Spinal cord (tissue), 9 donors: ENCODE measurements at regions not wholly inside any gene's neighbourhood (a gene's known extent, or its start where the extent isn't known, plus 50 kb on each side); places are given as distances from the start of the nearest gene placed in this dataset.

Source experiments
- DNase-seq, 6 donors: peaks; one replicate each; pipeline versions ENCODE4 v3.0.0 to v3.0.0-alpha.2; 2013 to 2015; ENCODE audit warnings: low spot score in 6 of 6, low read depth in 4 of 6
- H3K27ac ChIP-seq: one replicate; pipeline ENCODE4 v1.5.1; 2013; ENCODE audit warnings: low read depth, low read length, control low read depth
- H3K27me3 ChIP-seq: one replicate; pipeline ENCODE4 v1.6.1; 2013; ENCODE audit warnings: low read length; ENCODE audit not compliant: control insufficient read depth, insufficient read depth
- H3K36me3 ChIP-seq: one replicate; pipeline ENCODE4 v1.6.1; 2013; ENCODE audit warnings: low read length; ENCODE audit not compliant: control insufficient read depth, insufficient read depth
- H3K4me1 ChIP-seq: one replicate; pipeline ENCODE4 v1.6.1; 2013; ENCODE audit warnings: low read length; ENCODE audit not compliant: control insufficient read depth, insufficient read depth
- H3K4me3 ChIP-seq: one replicate; pipeline ENCODE4 v1.5.1; 2013; ENCODE audit warnings: low read depth, low read length, control low read depth
- H3K9me3 ChIP-seq: one replicate; pipeline ENCODE4 v1.6.1; 2013; ENCODE audit warnings: low read length; ENCODE audit not compliant: control insufficient read depth, insufficient read depth
- WGBS: methylation state at CpG from one replicate; pipeline ENCODE4 v1.1.5; 2013; ENCODE audit warnings: missing lambda C conversion rate; ENCODE audit not compliant: insufficient coverage; 5-methylcytosine and 5-hydroxymethylcytosine counted together
- donor health status: healthy.

- no peak for DNase-seq
- WGBS: 100% methylated on average over 1 of the region's 6 CpGs
- no peaks in the 10 kb centered on the region for H3K4me1 ChIP-seq
These were observed 1364.0 kb downstream of the PCDH9 start for GRCh38 chr13:65866138-65866537.

GRCh38 chr13:65865206-65865605, 1364.9 kb downstream of the PCDH9 start:
- DNase-seq: peak in 1 of 6 donors; percentile 55
- no peaks in the 10 kb centered on the region for H3K4me1 ChIP-seq
- no CpG with 5 or more reads among the region's 2 CpGs for WGBS

More at GRCh38 chr13:65866138-65866537, 1364.0 kb downstream of the PCDH9 start:
- H3K9me3 ChIP-seq: no peaks in the 10 kb centered on the region
- H3K27ac ChIP-seq: no peak overlapping the region
- H3K36me3 ChIP-seq: no peaks in the 10 kb centered on the region
- no peak overlapping the region for H3K4me3 ChIP-seq
- H3K27me3 ChIP-seq: no peaks in the 10 kb centered on the region

GRCh38 chr13:65864039-65864438, 1366.1 kb downstream of the PCDH9 start:
- no peaks in the 10 kb centered on the region for H3K27me3 ChIP-seq
- H3K36me3 ChIP-seq: no peaks in the 10 kb centered on the region
- DNase-seq: no peak
- H3K4me3 ChIP-seq: no peak overlapping the region
- no CpG with 5 or more reads among the region's 1 CpG for WGBS
- H3K4me1 ChIP-seq: no peaks in the 10 kb centered on the region
- H3K27ac ChIP-seq: no peak overlapping the region
- H3K9me3 ChIP-seq: no peaks in the 10 kb centered on the region

More at GRCh38 chr13:65865206-65865605, 1364.9 kb downstream of the PCDH9 start:
- H3K4me3 ChIP-seq: no peak overlapping the region
- H3K27me3 ChIP-seq: no peaks in the 10 kb centered on the region
- H3K27ac ChIP-seq: no peak overlapping the region
- H3K36me3 ChIP-seq: no peaks in the 10 kb centered on the region
- H3K9me3 ChIP-seq: no peaks in the 10 kb centered on the region

- WGBS: no CpG with 5 or more reads among the region's 2 CpGs
These were observed 1369.8 kb downstream of the PCDH9 start for GRCh38 chr13:65860306-65860705.

GRCh38 chr13:65857942-65858565, 1372.1 kb downstream of the PCDH9 start:
- Histone ChIP-seq H3K27me3 (no peaks in the 10 kb centered on the region), H3K4me1 (no peaks in the 10 kb centered on the region), H3K27ac (no peak overlapping the region), H3K36me3 (no peaks in the 10 kb centered on the region), H3K4me3 (no peak overlapping the region), H3K9me3 (no peaks in the 10 kb centered on the region)
- WGBS: no CpG with 5 or more reads among the region's 1 CpG
- DNase-seq: peak in 1 of 6 donors; percentile 63

More at GRCh38 chr13:65860306-65860705, 1369.8 kb downstream of the PCDH9 start:
- Histone ChIP-seq H3K27ac (no peak overlapping the region), H3K4me3 (no peak overlapping the region), H3K9me3 (no peaks in the 10 kb centered on the region), H3K27me3 (no peaks in the 10 kb centered on the region), H3K36me3 (no peaks in the 10 kb centered on the region), H3K4me1 (no peaks in the 10 kb centered on the region)
- DNase-seq: no peak

GRCh38 chr13:65856431-65856830, 1373.7 kb downstream of the PCDH9 start:
- H3K9me3 ChIP-seq: no peaks in the 10 kb centered on the region
- H3K36me3 ChIP-seq: no peaks in the 10 kb centered on the region
- H3K4me1 ChIP-seq: no peaks in the 10 kb centered on the region
- no peaks in the 10 kb centered on the region for H3K27me3 ChIP-seq
- no CpG with 5 or more reads among the region's 2 CpGs for WGBS
- DNase-seq: peak in 2 of 6 donors; percentile 23 to 24
- no peak overlapping the region for H3K4me3 ChIP-seq
- no peak overlapping the region for H3K27ac ChIP-seq

GRCh38 chr13:65855242-65855805, 1374.8 kb downstream of the PCDH9 start:
- WGBS: 80% methylated on average over 1 of the region's 7 CpGs
- Histone ChIP-seq H3K36me3 (no peaks in the 10 kb centered on the region), H3K9me3 (no peaks in the 10 kb centered on the region), H3K27me3 (no peaks in the 10 kb centered on the region), H3K27ac (no peak overlapping the region), H3K4me3 (no peak overlapping the region), H3K4me1 (no peaks in the 10 kb centered on the region)
- no peak for DNase-seq

- Histone ChIP-seq H3K27me3 (no peaks in the 10 kb centered on the region), H3K27ac (no peak overlapping the region), H3K9me3 (no peaks in the 10 kb centered on the region), H3K4me1 (no peaks in the 10 kb centered on the region), H3K36me3 (no peaks in the 10 kb centered on the region), H3K4me3 (no peak overlapping the region)
- WGBS: no CpG with 5 or more reads among the region's 3 CpGs
- no peak for DNase-seq
These were observed 1375.7 kb downstream of the PCDH9 start for GRCh38 chr13:65854431-65854830.

- Histone ChIP-seq H3K9me3 (no peaks in the 10 kb centered on the region), H3K36me3 (no peaks in the 10 kb centered on the region), H3K27me3 (no peaks in the 10 kb centered on the region), H3K4me3 (no peak overlapping the region), H3K27ac (no peak overlapping the region), H3K4me1 (no peaks in the 10 kb centered on the region)
- DNase-seq: no peak
- 96% methylated on average over 22 of the region's 22 CpGs for WGBS
These were observed 1385.8 kb downstream of the PCDH9 start for GRCh38 chr13:65844266-65844841.

GRCh38 chr13:65843314-65843731, 1386.8 kb downstream of the PCDH9 start:
- H3K4me3 ChIP-seq: no peak overlapping the region
- H3K36me3 ChIP-seq: no peaks in the 10 kb centered on the region
- no peak overlapping the region for H3K27ac ChIP-seq
- 93% methylated on average over 13 of the region's 13 CpGs for WGBS
- no peaks in the 10 kb centered on the region for H3K4me1 ChIP-seq
- DNase-seq: no peak
- no peaks in the 10 kb centered on the region for H3K9me3 ChIP-seq
- no peaks in the 10 kb centered on the region for H3K27me3 ChIP-seq
